Vagina (tissue), 2 donors: ENCODE measurements at regions not wholly inside any gene's neighbourhood (a gene's known extent, or its start where the extent isn't known, plus 50 kb on each side); places are given as distances from the start of the nearest gene placed in this dataset.

Experiments
- POLR2AphosphoS5 ChIP-seq, 2 donors: sonication (generic); formaldehyde crosslinking; IDR thresholded peaks; one replicate each; pipeline ENCODE4 v1.9.0; 2017; ENCODE audit warnings: antibody characterized with exemption in 2 of 2, mild to moderate bottlenecking in 2 of 2, low read depth in 1 of 2; ENCODE audit not compliant: insufficient read depth in 1 of 2
- TF ChIP-seq, protein P1 (sequence below), 3 experiments: fragments of 450-650 bp in 2 of 3; fragments of 200-600 bp in 1 of 3; sonication (generic) in 1 of 3; IDR thresholded peaks; one replicate each; pipeline ENCODE4 v1.5.1; 2017 to 2019; ENCODE audit warnings: antibody characterized with exemption in 3 of 3, mild to moderate bottlenecking in 2 of 3, moderate library complexity in 2 of 3

DNA sequence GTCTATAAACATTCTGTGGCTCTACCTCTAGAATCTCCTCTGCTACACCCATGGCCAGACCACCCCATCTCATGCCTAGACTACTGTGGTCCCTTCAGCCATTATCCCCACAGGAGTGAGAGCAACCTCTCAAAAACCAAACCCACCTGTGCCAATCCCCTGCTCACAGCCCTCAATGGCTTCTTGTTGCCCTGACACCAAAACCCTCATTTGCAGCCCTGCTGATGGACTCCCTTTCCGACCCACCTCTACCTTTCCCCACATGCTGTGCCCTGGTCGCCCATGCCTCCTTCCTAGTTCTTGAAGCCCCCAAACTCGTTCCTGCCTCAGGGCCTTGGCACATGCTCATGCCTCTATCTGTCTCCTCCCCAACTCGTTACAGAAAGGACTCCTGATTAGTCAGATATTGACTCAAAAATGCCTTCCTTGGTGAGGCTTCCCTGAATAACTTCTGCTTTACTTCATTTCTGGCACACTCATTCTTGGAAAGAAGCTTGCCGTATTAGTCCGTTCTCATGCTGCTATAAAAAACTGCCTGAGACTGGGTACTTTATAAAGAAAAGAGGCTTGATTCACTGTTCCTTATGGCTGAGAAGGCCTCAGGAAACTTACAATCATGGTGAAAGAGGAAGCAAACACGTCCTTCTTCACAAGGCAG is 104.2 kb downstream of the TEX36 start:
- TF ChIP-seq, protein P1, sequence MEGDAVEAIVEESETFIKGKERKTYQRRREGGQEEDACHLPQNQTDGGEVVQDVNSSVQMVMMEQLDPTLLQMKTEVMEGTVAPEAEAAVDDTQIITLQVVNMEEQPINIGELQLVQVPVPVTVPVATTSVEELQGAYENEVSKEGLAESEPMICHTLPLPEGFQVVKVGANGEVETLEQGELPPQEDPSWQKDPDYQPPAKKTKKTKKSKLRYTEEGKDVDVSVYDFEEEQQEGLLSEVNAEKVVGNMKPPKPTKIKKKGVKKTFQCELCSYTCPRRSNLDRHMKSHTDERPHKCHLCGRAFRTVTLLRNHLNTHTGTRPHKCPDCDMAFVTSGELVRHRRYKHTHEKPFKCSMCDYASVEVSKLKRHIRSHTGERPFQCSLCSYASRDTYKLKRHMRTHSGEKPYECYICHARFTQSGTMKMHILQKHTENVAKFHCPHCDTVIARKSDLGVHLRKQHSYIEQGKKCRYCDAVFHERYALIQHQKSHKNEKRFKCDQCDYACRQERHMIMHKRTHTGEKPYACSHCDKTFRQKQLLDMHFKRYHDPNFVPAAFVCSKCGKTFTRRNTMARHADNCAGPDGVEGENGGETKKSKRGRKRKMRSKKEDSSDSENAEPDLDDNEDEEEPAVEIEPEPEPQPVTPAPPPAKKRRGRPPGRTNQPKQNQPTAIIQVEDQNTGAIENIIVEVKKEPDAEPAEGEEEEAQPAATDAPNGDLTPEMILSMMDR (IDR thresholded peaks at IDR 0.05): no peak
- no peak for TF ChIP-seq POLR2AphosphoS5 (IDR thresholded peaks at IDR 0.05; ENCODE audit: insufficient read depth in 1 of 2, low read depth in 1 of 2)
